GM10266 (cell line): ENCODE measurements at regions not wholly inside any gene's neighbourhood (a gene's known extent, or its start where the extent isn't known, plus 50 kb on each side); places are given as distances from the start of the nearest gene placed in this dataset.

Experiments
- DNase-seq: peaks from one replicate; pipeline ENCODE4 v3.0.0; 2012; ENCODE audit errors: extremely low spot score
- CTCF ChIP-seq: IDR thresholded peaks from 2 replicates; pipeline ENCODE4 v1.5.1; 2012; ENCODE audit warnings: mild to moderate bottlenecking, low read depth; ENCODE audit not compliant: control insufficient read depth, insufficient read depth; ENCODE audit errors: missing control alignments

GRCh38 chr11:90747057-90747456 lies 524.2 kb upstream of the CHORDC1 start:
- no peak for TF ChIP-seq CTCF
- DNase-seq, result no peak

- no peak for TF ChIP-seq CTCF
- DNase-seq, result no peak
Observed at GRCh38 chr11:90744169-90744568, 521.3 kb upstream of the CHORDC1 start.

GRCh38 chr11:90738799-90739198 lies 516.0 kb upstream of the CHORDC1 start:
- no peak for TF ChIP-seq CTCF
- DNase-seq, result no peak

- DNase-seq, result no peak
- no peak for TF ChIP-seq CTCF
Observed at GRCh38 chr11:90737444-90738050, 514.7 kb upstream of the CHORDC1 start.

- no peak for DNase-seq
- no peak for TF ChIP-seq CTCF
Observed at GRCh38 chr11:90732486-90732885, 509.6 kb upstream of the CHORDC1 start.

- no peak for TF ChIP-seq CTCF
- DNase-seq, result no peak
Observed at GRCh38 chr11:90723475-90723874, 500.6 kb upstream of the CHORDC1 start.

GRCh38 chr11:90722552-90723190 lies 499.8 kb upstream of the CHORDC1 start:
- no peak for DNase-seq
- no peak for TF ChIP-seq CTCF
